ENCODE measurements at regions not wholly inside any gene's neighbourhood (a gene's known extent, or its start where the extent isn't known, plus 50 kb on each side); places are given as distances from the start of the nearest gene placed in this dataset.

DNA sequence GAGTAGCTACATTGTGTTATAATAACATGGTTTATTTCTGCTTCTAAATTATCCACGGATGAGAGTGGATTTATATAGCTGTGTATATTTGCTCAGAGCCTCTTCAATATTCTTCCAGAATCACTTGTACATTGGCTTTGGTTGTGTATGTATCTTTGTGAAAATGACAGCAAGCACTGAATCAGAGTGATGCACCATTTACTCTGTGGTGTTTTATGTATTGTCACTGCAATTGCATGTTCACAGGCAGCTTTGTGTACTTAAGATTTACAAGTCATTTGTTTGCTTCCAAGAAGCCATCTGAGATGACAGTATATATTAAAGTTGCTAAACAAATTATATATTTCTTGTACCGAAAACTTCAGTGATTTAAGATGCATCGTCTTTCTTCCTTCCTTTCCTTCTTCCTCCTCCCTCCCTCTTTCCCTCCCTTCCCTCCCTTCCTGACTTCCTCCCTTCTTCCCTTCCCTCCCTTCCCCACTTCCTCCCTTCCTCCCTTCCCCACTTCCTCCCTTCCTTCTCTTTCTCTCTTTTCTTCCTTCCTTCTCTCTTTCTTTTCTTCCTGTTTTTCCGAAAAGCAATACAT, 362.3 kb upstream of the GOLIM4 start:
- Histone ChIP-seq H4K20me1 (ENCODE audit: insufficient read depth) (no peaks in the 10 kb centered on the region), H3K9me2 (ENCODE audit: insufficient read depth, low read length) (no peaks in the 10 kb centered on the region), H3K9ac (ENCODE audit: low read length) (no peak overlapping the region), H3K27ac (ENCODE audit: low read length) (no peak overlapping the region), H3K36me3 (ENCODE audit: insufficient read depth, low read length) (no peaks in the 10 kb centered on the region), H3K9me3 (ENCODE audit: low read length) (no peaks in the 10 kb centered on the region), H3K27me3 (ENCODE audit: insufficient read depth, low read depth, low read length) (no peaks in the 10 kb centered on the region), H3K4me3 (ENCODE audit: low read length) (no peak overlapping the region), H3F3A (ENCODE audit: insufficient read depth, low read length, poor library complexity, severe bottlenecking) (no peaks in the 10 kb centered on the region), H3K4me2 (ENCODE audit: low read length) (no peak overlapping the region), H3K79me2 (replicated peaks; ENCODE audit: insufficient read depth, low read length) (no peaks in the 10 kb centered on the region), H2AFZ (ENCODE audit: low read depth, low read length) (no peak overlapping the region)
- TF ChIP-seq SMC3 (conservative IDR thresholded peaks at IDR 0.05; ENCODE audit: poor library complexity) (no peak), EP300 (conservative IDR thresholded peaks at IDR 0.05; ENCODE audit: poor library complexity, severe bottlenecking) (peak; percentile 57), POLR2AphosphoS5 (IDR thresholded peaks at IDR 0.05) (peak; percentile 72)

DNA sequence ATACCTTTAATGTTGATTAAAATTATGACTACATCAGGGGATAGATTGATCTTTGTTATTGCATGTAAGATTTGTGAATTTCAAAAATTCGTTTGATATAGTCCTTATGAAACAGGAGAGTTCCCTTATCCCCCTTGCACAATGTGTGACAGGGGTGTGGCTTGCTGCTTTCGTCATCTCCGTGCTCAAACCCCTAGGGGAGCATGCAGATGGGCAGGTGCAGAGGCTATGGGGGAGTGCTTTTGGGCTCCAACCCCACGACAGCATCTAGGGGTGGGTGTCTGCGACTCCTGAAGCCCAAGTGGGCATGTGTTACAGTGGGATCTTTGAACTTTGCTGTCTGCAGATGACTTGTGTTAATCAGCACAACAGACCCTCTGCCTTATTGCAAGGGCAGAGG, 360.1 kb upstream of the GOLIM4 start:
- Histone ChIP-seq H3K4me3 (ENCODE audit: low read length) (no peak overlapping the region), H3K9ac (ENCODE audit: low read length) (no peak overlapping the region), H3K27me3 (ENCODE audit: insufficient read depth, low read depth, low read length) (no peaks in the 10 kb centered on the region), H3K79me2 (replicated peaks; ENCODE audit: insufficient read depth, low read length) (no peaks in the 10 kb centered on the region), H3K27ac (ENCODE audit: low read length) (no peak overlapping the region), H3K9me3 (ENCODE audit: low read length) (no peaks in the 10 kb centered on the region), H4K20me1 (ENCODE audit: insufficient read depth) (no peaks in the 10 kb centered on the region), H2AFZ (ENCODE audit: low read depth, low read length) (no peak overlapping the region), H3F3A (ENCODE audit: insufficient read depth, low read length, poor library complexity, severe bottlenecking) (no peaks in the 10 kb centered on the region), H3K9me2 (ENCODE audit: insufficient read depth, low read length) (no peaks in the 10 kb centered on the region), H3K36me3 (ENCODE audit: insufficient read depth, low read length) (no peaks in the 10 kb centered on the region), H3K4me2 (ENCODE audit: low read length) (no peak overlapping the region)
- no peak for TF ChIP-seq SMC3 (conservative IDR thresholded peaks at IDR 0.05; ENCODE audit: poor library complexity)
- TF ChIP-seq EZH2 (IDR thresholded peaks at IDR 0.05; ENCODE audit: borderline replicate concordance, insufficient read depth, low read length, poor library complexity, severe bottlenecking) = no peak

DNA sequence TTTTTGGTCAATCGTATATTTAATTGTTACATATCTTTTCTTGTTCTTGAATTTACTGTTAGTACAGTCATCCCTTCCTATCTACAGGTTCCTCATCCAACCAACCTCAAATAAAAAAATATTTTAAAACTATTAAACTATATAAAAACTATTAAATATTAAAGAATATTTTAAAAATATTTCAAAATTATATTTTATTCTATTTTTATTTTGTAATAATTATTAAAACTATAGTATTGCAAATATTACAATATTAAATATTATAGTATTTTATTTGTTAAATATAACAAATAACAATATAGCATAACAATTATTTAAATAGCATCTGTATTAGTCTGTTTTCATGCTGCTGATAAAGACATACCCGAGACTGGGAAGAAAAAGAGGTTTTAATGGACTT, 357.9 kb upstream of the GOLIM4 start:
- Histone ChIP-seq H3K4me3 (ENCODE audit: low read length) (no peak overlapping the region), H3K79me2 (replicated peaks; ENCODE audit: insufficient read depth, low read length) (no peaks in the 10 kb centered on the region), H3K9ac (ENCODE audit: low read length) (no peak overlapping the region), H3K27ac (ENCODE audit: low read length) (no peak overlapping the region), H4K20me1 (ENCODE audit: insufficient read depth) (no peaks in the 10 kb centered on the region), H3F3A (ENCODE audit: insufficient read depth, low read length, poor library complexity, severe bottlenecking) (no peaks in the 10 kb centered on the region), H3K36me3 (ENCODE audit: insufficient read depth, low read length) (no peaks in the 10 kb centered on the region), H2AFZ (ENCODE audit: low read depth, low read length) (no peak overlapping the region), H3K9me3 (ENCODE audit: low read length) (no peaks in the 10 kb centered on the region), H3K27me3 (ENCODE audit: insufficient read depth, low read depth, low read length) (no peaks in the 10 kb centered on the region), H3K9me2 (ENCODE audit: insufficient read depth, low read length) (no peaks in the 10 kb centered on the region), H3K4me2 (ENCODE audit: low read length) (no peak overlapping the region)
- no peak for TF ChIP-seq MXI1 (conservative IDR thresholded peaks at IDR 0.05; ENCODE audit: poor library complexity, severe bottlenecking)
- no peak for TF ChIP-seq POLR2AphosphoS5 (IDR thresholded peaks at IDR 0.05)
- TF ChIP-seq, protein P1, sequence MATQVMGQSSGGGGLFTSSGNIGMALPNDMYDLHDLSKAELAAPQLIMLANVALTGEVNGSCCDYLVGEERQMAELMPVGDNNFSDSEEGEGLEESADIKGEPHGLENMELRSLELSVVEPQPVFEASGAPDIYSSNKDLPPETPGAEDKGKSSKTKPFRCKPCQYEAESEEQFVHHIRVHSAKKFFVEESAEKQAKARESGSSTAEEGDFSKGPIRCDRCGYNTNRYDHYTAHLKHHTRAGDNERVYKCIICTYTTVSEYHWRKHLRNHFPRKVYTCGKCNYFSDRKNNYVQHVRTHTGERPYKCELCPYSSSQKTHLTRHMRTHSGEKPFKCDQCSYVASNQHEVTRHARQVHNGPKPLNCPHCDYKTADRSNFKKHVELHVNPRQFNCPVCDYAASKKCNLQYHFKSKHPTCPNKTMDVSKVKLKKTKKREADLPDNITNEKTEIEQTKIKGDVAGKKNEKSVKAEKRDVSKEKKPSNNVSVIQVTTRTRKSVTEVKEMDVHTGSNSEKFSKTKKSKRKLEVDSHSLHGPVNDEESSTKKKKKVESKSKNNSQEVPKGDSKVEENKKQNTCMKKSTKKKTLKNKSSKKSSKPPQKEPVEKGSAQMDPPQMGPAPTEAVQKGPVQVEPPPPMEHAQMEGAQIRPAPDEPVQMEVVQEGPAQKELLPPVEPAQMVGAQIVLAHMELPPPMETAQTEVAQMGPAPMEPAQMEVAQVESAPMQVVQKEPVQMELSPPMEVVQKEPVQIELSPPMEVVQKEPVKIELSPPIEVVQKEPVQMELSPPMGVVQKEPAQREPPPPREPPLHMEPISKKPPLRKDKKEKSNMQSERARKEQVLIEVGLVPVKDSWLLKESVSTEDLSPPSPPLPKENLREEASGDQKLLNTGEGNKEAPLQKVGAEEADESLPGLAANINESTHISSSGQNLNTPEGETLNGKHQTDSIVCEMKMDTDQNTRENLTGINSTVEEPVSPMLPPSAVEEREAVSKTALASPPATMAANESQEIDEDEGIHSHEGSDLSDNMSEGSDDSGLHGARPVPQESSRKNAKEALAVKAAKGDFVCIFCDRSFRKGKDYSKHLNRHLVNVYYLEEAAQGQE (IDR thresholded peaks at IDR 0.05; ENCODE audit: borderline replicate concordance) = no peak
- TF ChIP-seq SMC3 (conservative IDR thresholded peaks at IDR 0.05; ENCODE audit: poor library complexity) = no peak
- TF ChIP-seq TAF1 (IDR thresholded peaks at IDR 0.05; ENCODE audit: low read depth) = no peak
- no peak for TF ChIP-seq EZH2 (IDR thresholded peaks at IDR 0.05; ENCODE audit: borderline replicate concordance, insufficient read depth, low read length, poor library complexity, severe bottlenecking)
